ENCODE measurements at regions not wholly inside any gene's neighbourhood (a gene's known extent, or its start where the extent isn't known, plus 50 kb on each side); places are given as distances from the start of the nearest gene placed in this dataset.

DNA sequence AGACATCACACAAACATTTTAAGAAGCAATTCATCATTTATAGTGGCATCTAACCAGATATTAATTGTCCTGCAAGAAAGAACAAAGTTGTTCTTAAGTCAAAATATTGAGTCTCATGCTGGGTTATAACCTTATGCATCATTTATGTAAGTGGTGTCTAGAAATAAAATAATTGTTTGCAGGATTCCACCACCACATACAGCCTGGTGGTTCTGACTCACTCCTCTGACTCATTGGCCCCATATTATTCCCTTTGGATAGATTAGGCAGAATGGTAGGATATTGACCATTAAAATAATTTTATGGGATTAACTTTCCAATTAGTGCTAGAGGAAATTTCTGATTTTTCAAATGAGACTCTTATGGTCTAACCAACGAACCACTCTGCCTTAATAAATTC, 384.5 kb downstream of the GRXCR1 start:
- TF ChIP-seq, protein P1, sequence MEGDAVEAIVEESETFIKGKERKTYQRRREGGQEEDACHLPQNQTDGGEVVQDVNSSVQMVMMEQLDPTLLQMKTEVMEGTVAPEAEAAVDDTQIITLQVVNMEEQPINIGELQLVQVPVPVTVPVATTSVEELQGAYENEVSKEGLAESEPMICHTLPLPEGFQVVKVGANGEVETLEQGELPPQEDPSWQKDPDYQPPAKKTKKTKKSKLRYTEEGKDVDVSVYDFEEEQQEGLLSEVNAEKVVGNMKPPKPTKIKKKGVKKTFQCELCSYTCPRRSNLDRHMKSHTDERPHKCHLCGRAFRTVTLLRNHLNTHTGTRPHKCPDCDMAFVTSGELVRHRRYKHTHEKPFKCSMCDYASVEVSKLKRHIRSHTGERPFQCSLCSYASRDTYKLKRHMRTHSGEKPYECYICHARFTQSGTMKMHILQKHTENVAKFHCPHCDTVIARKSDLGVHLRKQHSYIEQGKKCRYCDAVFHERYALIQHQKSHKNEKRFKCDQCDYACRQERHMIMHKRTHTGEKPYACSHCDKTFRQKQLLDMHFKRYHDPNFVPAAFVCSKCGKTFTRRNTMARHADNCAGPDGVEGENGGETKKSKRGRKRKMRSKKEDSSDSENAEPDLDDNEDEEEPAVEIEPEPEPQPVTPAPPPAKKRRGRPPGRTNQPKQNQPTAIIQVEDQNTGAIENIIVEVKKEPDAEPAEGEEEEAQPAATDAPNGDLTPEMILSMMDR (IDR thresholded peaks at IDR 0.05) = no peak
- TF ChIP-seq POLR2A (IDR thresholded peaks at IDR 0.05) = no peak

Measured in uterus (tissue), 2 donors.